Mesenchymal stem cell (in vitro differentiated cells and primary cell): ENCODE measurements at regions not wholly inside any gene's neighbourhood (a gene's known extent, or its start where the extent isn't known, plus 50 kb on each side); places are given as distances from the start of the nearest gene placed in this dataset.

Experiments used
- DNase-seq: peaks from one replicate; pipeline ENCODE4 v3.0.0-alpha.2; 2013
- H2AFZ ChIP-seq: one replicate; pipeline ENCODE4 v1.6.1; 2013; ENCODE audit warnings: low read depth, mild to moderate bottlenecking, control low read depth, inconsistent platforms, low read length, moderate library complexity
- H2AK5ac ChIP-seq: 2 replicates; pipeline ENCODE4 v1.6.1; 2013; ENCODE audit warnings: low read length, moderate library complexity, mild to moderate bottlenecking, inconsistent platforms; ENCODE audit not compliant: severe bottlenecking
- H2BK120ac ChIP-seq: one replicate; pipeline ENCODE4 v1.6.1; 2013; ENCODE audit warnings: low read depth, mild to moderate bottlenecking, inconsistent platforms, low read length, moderate library complexity
- H2BK12ac ChIP-seq, 2 experiments: one replicate each; pipeline ENCODE4 v1.6.1; 2013; ENCODE audit warnings: inconsistent platforms in 2 of 2, low read length in 2 of 2, mild to moderate bottlenecking in 2 of 2, moderate library complexity in 2 of 2, control low read depth in 1 of 2
- H2BK15ac ChIP-seq: one replicate; pipeline ENCODE4 v1.6.1; 2013; ENCODE audit warnings: mild to moderate bottlenecking, low read depth, inconsistent platforms; ENCODE audit not compliant: poor library complexity, severe bottlenecking
- H2BK5ac ChIP-seq: 2 replicates; pipeline ENCODE4 v1.6.1; 2013; ENCODE audit warnings: low read depth, mild to moderate bottlenecking, low read length, control low read depth, inconsistent platforms; ENCODE audit not compliant: poor library complexity, severe bottlenecking
- H3K14ac ChIP-seq, 2 experiments: one replicate each; pipeline ENCODE4 v1.6.1; 2013; ENCODE audit warnings: inconsistent platforms in 2 of 2, low read length in 2 of 2, control low read depth in 1 of 2, mild to moderate bottlenecking in 1 of 2, moderate library complexity in 1 of 2
- H3K18ac ChIP-seq, 2 experiments: one replicate each; pipeline ENCODE4 v1.6.1; 2013; ENCODE audit warnings: inconsistent platforms in 2 of 2, low read length in 2 of 2, control low read depth in 1 of 2, low read depth in 1 of 2, mild to moderate bottlenecking in 1 of 2
- H3K23ac ChIP-seq, 2 experiments: one replicate each; pipeline ENCODE4 v1.6.1; 2013; ENCODE audit warnings: inconsistent platforms in 2 of 2, low read length in 2 of 2, mild to moderate bottlenecking in 2 of 2, moderate library complexity in 2 of 2, control low read depth in 1 of 2
- H3K27ac ChIP-seq: 2 replicates; pipeline ENCODE4 v1.5.1; 2013; ENCODE audit warnings: mild to moderate bottlenecking, moderate library complexity, low read length, control low read depth, inconsistent platforms; ENCODE audit not compliant: poor library complexity, severe bottlenecking
- H3K27me3 ChIP-seq, 2 experiments: 2 replicates each; pipeline versions ENCODE4 v1.6.1 to v1.7.0; 2013; ENCODE audit warnings: low read length in 2 of 2, mild to moderate bottlenecking in 2 of 2, moderate library complexity in 2 of 2, control low read depth in 1 of 2, inconsistent platforms in 1 of 2; ENCODE audit not compliant: control insufficient read depth in 1 of 2, insufficient read depth in 1 of 2
- H3K36me3 ChIP-seq, 2 experiments: 2 replicates each; pipeline versions ENCODE4 v1.6.1 to v1.7.0; 2013; ENCODE audit warnings: low read length in 2 of 2, control low read depth in 1 of 2, inconsistent platforms in 1 of 2, low read depth in 1 of 2, mild to moderate bottlenecking in 1 of 2; ENCODE audit not compliant: insufficient read depth in 2 of 2, control insufficient read depth in 1 of 2
- H3K4ac ChIP-seq, 2 experiments: one replicate each; pipeline ENCODE4 v1.6.1; 2013; ENCODE audit warnings: inconsistent platforms in 2 of 2, low read length in 2 of 2, mild to moderate bottlenecking in 2 of 2, moderate library complexity in 2 of 2, control low read depth in 1 of 2, low read depth in 1 of 2
- H3K4me1 ChIP-seq: 2 replicates; pipeline ENCODE4 v1.6.1; 2013; ENCODE audit warnings: low read depth, low read length, control low read depth; ENCODE audit not compliant: control insufficient read depth, insufficient read depth
- H3K4me2 ChIP-seq: 2 replicates; pipeline ENCODE4 v1.6.1; 2013; ENCODE audit warnings: low read length, mild to moderate bottlenecking, inconsistent platforms; ENCODE audit not compliant: poor library complexity, severe bottlenecking
- H3K4me3 ChIP-seq, 2 experiments: 2 replicates each; pipeline versions ENCODE4 v1.5.1 to v1.7.0; 2013; ENCODE audit warnings: low read length in 2 of 2, mild to moderate bottlenecking in 2 of 2, control low read depth in 1 of 2, low read depth in 1 of 2; ENCODE audit not compliant: insufficient read depth in 1 of 2
- H3K79me1 ChIP-seq: replicated peaks from 2 replicates; pipeline ENCODE4 v1.6.1; 2013; ENCODE audit warnings: mild to moderate bottlenecking, control low read depth, low read length, inconsistent platforms; ENCODE audit not compliant: poor library complexity, severe bottlenecking
- H3K9ac ChIP-seq: 2 replicates; pipeline ENCODE4 v1.7.0; 2013; ENCODE audit warnings: mild to moderate bottlenecking, low read length, moderate library complexity
- H3K9me3 ChIP-seq: 2 replicates; pipeline ENCODE4 v1.7.0; 2013; ENCODE audit warnings: mild to moderate bottlenecking, low read length; ENCODE audit not compliant: control insufficient read depth
- H4K8ac ChIP-seq: one replicate; pipeline ENCODE4 v1.6.1; 2013; ENCODE audit warnings: inconsistent platforms, mild to moderate bottlenecking, low read length, moderate library complexity
- H4K91ac ChIP-seq: one replicate; pipeline ENCODE4 v1.6.1; 2013; ENCODE audit warnings: mild to moderate bottlenecking, low read length, inconsistent platforms
- WGBS: methylation state at CpG from one replicate; pipeline ENCODE4 v1.1.7; 2013; ENCODE audit warnings: mixed read lengths; 5-methylcytosine and 5-hydroxymethylcytosine counted together

GRCh38 chr13:78183732-78184131 is 265.1 kb upstream of the EDNRB start:
- no peak overlapping the region for H4K91ac ChIP-seq
- no peak overlapping the region for H2BK15ac ChIP-seq
- H2AK5ac ChIP-seq: no peak overlapping the region
- no peak overlapping the region for H3K14ac ChIP-seq
- peaks cover 5% of the 10 kb centered on the region for H3K9me3 ChIP-seq
- H2AFZ ChIP-seq: no peak overlapping the region
- H2BK12ac ChIP-seq: no peak overlapping the region
- H3K4me1 ChIP-seq: no peaks in the 10 kb centered on the region
- no peak overlapping the region for H3K4me2 ChIP-seq
- H2BK5ac ChIP-seq: no peak overlapping the region
- no peak overlapping the region for H3K18ac ChIP-seq
- no peak overlapping the region for H3K4ac ChIP-seq
- DNase-seq: no peak
- H3K23ac ChIP-seq: no peak overlapping the region
- no peak overlapping the region for H3K4me3 ChIP-seq
- H3K9ac ChIP-seq: no peak overlapping the region
- H3K27me3 ChIP-seq: no peaks in the 10 kb centered on the region
- WGBS: 98% methylated on average over 2 of the region's 2 CpGs
- H3K36me3 ChIP-seq: no peaks in the 10 kb centered on the region
- H3K79me1 ChIP-seq: no peaks in the 10 kb centered on the region
- H3K27ac ChIP-seq: peak overlapping the region; percentile 49
- no peak overlapping the region for H2BK120ac ChIP-seq
- no peak overlapping the region for H4K8ac ChIP-seq

DNA sequence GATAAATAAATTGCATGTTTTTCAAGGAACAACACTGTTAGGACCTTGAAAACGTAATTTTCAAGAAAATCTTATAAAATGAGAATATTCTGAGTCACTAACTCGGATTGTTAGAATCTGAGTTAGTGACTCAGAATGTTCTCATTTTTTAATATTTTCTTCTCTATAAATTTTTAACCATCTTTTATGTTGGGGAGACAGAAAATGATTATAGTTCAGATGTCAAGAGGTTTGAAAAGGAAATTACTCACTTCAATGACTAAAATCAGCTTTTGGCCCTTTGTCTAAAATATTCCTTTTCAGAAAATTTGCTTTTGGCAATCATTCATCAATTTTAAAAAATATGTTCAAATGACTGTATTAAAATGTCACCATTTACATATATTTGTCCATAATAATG is 264.2 kb upstream of the EDNRB start:
- Histone ChIP-seq H3K79me1 (no peaks in the 10 kb centered on the region), H2BK15ac (no peak overlapping the region), H2AK5ac (no peak overlapping the region), H3K9ac (no peak overlapping the region), H3K14ac (no peak overlapping the region), H2BK5ac (no peak overlapping the region), H3K4me1 (no peaks in the 10 kb centered on the region), H3K4me2 (no peak overlapping the region), H2BK12ac (no peak overlapping the region), H3K9me3 (peaks cover 9% of the 10 kb centered on the region), H4K91ac (no peak overlapping the region), H3K4ac (no peak overlapping the region), H4K8ac (no peak overlapping the region), H3K4me3 (no peak overlapping the region), H3K27ac (no peak overlapping the region), H2AFZ (no peak overlapping the region), H3K36me3 (no peaks in the 10 kb centered on the region), H3K18ac (no peak overlapping the region), H3K27me3 (no peaks in the 10 kb centered on the region), H3K23ac (no peak overlapping the region), H2BK120ac (no peak overlapping the region)
- DNase-seq: no peak
- WGBS: no CpG with 5 or more reads among the region's 2 CpGs

DNA sequence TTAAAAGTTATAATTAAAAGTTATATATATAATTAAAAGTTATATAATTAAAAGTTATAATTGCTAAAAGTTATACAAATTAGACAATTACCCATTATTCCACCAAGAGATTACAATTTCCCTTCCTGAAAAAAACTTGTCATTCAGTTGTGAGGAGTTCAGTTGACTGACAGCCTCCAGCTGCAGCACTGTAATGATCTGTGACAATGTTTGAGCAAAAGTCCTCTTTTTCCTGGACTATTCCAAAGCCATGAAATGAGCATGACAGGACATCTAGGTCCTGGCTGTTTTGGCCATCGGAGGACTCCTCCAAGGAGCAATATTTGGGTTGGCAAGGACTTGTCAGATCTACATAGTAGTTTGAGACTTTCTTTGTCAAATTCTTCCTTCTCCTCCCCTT is 258.7 kb upstream of the EDNRB start:
- Histone ChIP-seq H3K4me3 (no peak overlapping the region), H4K8ac (no peak overlapping the region), H3K4ac (no peak overlapping the region), H3K4me1 (no peaks in the 10 kb centered on the region), H2BK15ac (no peak overlapping the region), H3K27me3 (no peaks in the 10 kb centered on the region), H3K14ac (no peak overlapping the region), H3K79me1 (no peaks in the 10 kb centered on the region), H2AK5ac (no peak overlapping the region), H3K9me3 (peaks cover 8% of the 10 kb centered on the region), H2AFZ (no peak overlapping the region), H3K9ac (no peak overlapping the region), H3K18ac (no peak overlapping the region), H3K23ac (no peak overlapping the region), H2BK5ac (no peak overlapping the region), H4K91ac (no peak overlapping the region), H2BK120ac (no peak overlapping the region), H3K36me3 (no peaks in the 10 kb centered on the region), H2BK12ac (no peak overlapping the region), H3K27ac (no peak overlapping the region), H3K4me2 (no peak overlapping the region)
- no peak for DNase-seq
- 100% methylated on average over 1 of the region's 1 CpG for WGBS

DNA sequence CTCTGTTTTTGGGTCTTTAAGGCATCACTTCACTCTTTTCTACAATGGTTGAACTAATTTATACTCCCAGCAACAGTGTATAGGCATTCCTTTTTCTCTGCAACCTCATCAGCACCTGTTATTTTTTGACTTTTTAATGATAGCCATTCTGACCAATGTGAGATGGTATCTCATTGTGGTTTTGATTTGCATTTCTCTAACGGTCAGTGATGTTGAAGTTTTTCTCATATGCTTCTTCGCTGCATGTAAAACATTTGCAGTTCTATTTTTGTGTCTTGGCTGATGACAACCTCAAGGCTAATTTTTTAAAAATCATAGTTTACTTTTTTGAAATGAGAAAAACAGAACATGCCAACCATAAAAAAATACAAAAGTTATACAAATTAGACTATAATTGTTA is 258.2 kb upstream of the EDNRB start:
- Histone ChIP-seq H3K4ac (no peak overlapping the region), H2BK15ac (no peak overlapping the region), H2AK5ac (no peak overlapping the region), H3K14ac (no peak overlapping the region), H3K79me1 (no peaks in the 10 kb centered on the region), H3K27me3 (no peaks in the 10 kb centered on the region), H3K4me2 (no peak overlapping the region), H3K4me3 (no peak overlapping the region), H4K91ac (no peak overlapping the region), H3K18ac (no peak overlapping the region), H3K23ac (no peak overlapping the region), H2BK12ac (no peak overlapping the region), H3K4me1 (no peaks in the 10 kb centered on the region), H3K36me3 (no peaks in the 10 kb centered on the region), H3K9ac (no peak overlapping the region), H2BK120ac (no peak overlapping the region), H3K9me3 (peaks cover 8% of the 10 kb centered on the region), H2AFZ (no peak overlapping the region), H3K27ac (no peak overlapping the region), H2BK5ac (no peak overlapping the region), H4K8ac (no peak overlapping the region)
- DNase-seq: no peak
- 90% methylated on average over 1 of the region's 2 CpGs for WGBS
